OCI-LY1 (cell line): ENCODE measurements at regions not wholly inside any gene's neighbourhood (a gene's known extent, or its start where the extent isn't known, plus 50 kb on each side); places are given as distances from the start of the nearest gene placed in this dataset.

Experiments used
- CTCF ChIP-seq: fragments of 200-600 bp; sonication (generic), shearing (Covaris generic); IDR thresholded peaks from 2 replicates; pipeline ENCODE4 v1.5.1; 2017; ENCODE audit warnings: mild to moderate bottlenecking, antibody characterized with exemption, low read length, moderate library complexity, mixed read lengths
- EZH2 ChIP-seq: fragments of 200-600 bp; sonication (generic), shearing (Covaris generic); IDR thresholded peaks from 2 replicates; pipeline ENCODE4 v1.8.0; 2017; ENCODE audit warnings: borderline replicate concordance, mixed run types, mild to moderate bottlenecking, antibody characterized with exemption, low read length, moderate library complexity, mixed read lengths

GRCh38 chr3:33940736-33941135 lies 142.3 kb downstream of the PDCD6IP start:
- TF ChIP-seq CTCF (no peak), EZH2 (no peak)
